ENCODE measurements at regions not wholly inside any gene's neighbourhood (a gene's known extent, or its start where the extent isn't known, plus 50 kb on each side); places are given as distances from the start of the nearest gene placed in this dataset.

DNA sequence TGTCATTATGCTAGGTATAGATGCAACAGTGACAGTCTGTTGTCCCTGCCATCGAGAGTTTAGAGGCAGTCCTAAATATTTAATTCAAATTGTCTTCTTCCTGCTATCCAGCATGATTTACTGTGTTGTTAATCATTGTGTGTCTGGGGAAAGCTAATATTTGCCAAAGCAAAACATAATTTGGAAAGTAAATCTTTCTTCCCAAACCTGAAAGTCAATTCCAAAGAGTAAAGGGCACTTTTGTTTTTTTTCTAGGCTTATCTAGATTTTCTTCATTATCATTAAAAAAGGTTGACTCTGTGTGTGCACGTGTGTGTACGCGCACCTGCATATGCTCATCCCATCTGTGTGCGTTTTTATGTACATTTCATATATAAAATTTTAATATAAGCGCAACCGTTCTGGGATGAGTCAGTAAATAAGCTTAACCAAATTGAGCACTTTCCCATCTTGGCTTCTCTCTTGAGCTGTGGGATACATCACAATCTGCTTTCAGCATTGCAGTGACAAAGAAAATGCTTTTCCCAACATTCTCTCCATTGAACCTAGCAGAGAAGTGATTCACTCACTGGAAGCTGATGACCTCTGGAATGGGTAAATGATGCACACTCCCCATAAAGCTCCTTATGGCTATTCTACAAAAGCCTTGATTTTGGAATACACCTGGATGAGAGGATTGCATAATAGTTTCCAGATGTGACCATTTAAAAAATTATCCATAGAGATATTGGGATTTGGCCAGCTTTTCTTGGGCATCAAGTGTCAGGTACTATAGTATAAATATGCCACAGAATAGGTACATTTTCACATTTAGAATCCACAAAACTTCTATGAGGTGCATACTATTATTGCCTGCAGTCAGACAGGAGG lies 488.4 kb downstream of the ADCYAP1 start:
- Histone ChIP-seq H3K36me3 (ENCODE audit: insufficient read depth, low read length) (no peaks in the 10 kb centered on the region), H3K9ac (ENCODE audit: insufficient read length) (no peak overlapping the region), H3K4me3 (no peak overlapping the region), H3K9me3 (ENCODE audit: low read depth, low read length) (no peaks in the 10 kb centered on the region), H3K27ac (no peak overlapping the region)
- no peak for DNase-seq (ENCODE audit: low read depth, low spot score)
- no peak for TF ChIP-seq POLR2AphosphoS5 (IDR thresholded peaks at IDR 0.05; ENCODE audit: borderline replicate concordance, low read depth, low read length)
- no peak for TF ChIP-seq FOXP2 (optimal IDR thresholded peaks at IDR 0.05; ENCODE audit: control extremely low read depth, extremely low read length, insufficient read depth)
- no peak for TF ChIP-seq EZH2 (IDR thresholded peaks at IDR 0.05)

DNA sequence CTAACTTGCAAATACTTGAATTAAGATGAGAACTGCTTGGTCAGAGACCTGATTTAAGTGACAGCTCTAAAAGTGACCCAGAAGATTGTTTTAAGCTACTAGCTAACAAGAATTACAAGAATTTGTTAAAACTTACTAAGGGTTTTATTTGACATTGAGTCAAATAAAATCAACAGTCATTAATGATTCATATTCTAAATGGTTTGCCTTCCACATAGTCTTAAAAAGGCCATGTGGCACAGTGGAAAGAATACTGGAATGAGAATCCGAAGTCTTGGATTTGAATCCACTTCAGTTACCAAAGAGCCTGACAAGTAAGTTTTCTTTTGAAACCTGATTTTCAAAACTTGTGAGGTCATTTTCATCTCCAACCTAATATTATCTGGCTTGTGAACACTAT lies 489.3 kb downstream of the ADCYAP1 start:
- TF ChIP-seq POLR2AphosphoS5 (IDR thresholded peaks at IDR 0.05; ENCODE audit: borderline replicate concordance, low read depth, low read length) (no peak), EZH2 (IDR thresholded peaks at IDR 0.05) (no peak), FOXP2 (optimal IDR thresholded peaks at IDR 0.05; ENCODE audit: control extremely low read depth, extremely low read length, insufficient read depth) (no peak)
- DNase-seq (ENCODE audit: low read depth, low spot score): no peak
- Histone ChIP-seq H3K27ac (no peak overlapping the region), H3K9ac (ENCODE audit: insufficient read length) (no peak overlapping the region), H3K36me3 (ENCODE audit: insufficient read depth, low read length) (no peaks in the 10 kb centered on the region), H3K9me3 (ENCODE audit: low read depth, low read length) (no peaks in the 10 kb centered on the region), H3K4me3 (no peak overlapping the region)

DNA sequence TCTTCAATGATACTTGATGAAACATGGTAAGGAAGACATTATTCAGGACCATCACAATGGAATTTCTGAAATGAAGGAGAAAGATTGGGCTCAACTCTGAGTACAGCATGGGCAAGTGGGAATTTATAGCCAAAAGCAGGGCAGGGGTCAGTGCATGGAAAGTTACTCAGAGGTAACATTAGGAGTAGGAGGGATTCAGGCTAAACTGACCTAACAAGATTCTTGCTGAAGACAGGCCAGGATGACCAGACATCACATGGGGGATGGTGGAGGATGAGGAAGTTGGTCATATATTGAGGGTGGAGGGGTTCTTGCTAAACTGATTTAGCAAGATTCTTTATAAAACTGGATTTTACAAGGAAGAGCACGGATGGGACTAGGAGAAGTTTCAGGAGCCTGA lies 489.8 kb downstream of the ADCYAP1 start:
- Histone ChIP-seq H3K4me3 (no peak overlapping the region), H3K9me3 (ENCODE audit: low read depth, low read length) (no peaks in the 10 kb centered on the region), H3K36me3 (ENCODE audit: insufficient read depth, low read length) (no peaks in the 10 kb centered on the region), H3K27ac (no peak overlapping the region), H3K9ac (ENCODE audit: insufficient read length) (no peak overlapping the region)
- TF ChIP-seq FOXP2 (optimal IDR thresholded peaks at IDR 0.05; ENCODE audit: control extremely low read depth, extremely low read length, insufficient read depth) (no peak), EZH2 (IDR thresholded peaks at IDR 0.05) (no peak), POLR2AphosphoS5 (IDR thresholded peaks at IDR 0.05; ENCODE audit: borderline replicate concordance, low read depth, low read length) (no peak)
- no peak for DNase-seq (ENCODE audit: low read depth, low spot score)

DNA sequence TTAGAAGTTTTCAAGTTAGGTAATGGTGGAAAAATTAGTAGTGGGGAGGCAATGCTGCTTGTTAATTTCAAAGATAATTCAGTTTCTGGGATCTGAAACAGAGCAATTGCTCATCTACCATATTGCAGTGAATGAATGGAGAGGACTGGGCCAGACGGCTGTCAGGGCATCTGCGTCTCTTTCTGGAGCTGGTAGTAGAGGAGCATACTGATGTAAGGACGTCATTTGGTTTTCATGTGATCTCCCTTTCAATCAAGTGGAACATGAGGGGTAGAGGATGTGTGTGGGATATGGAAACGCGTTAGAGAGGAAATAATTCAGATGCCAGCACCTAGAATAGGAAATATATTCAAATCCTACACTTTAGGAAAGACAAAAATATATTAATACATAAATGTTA lies 490.3 kb downstream of the ADCYAP1 start:
- no peak for DNase-seq (ENCODE audit: low read depth, low spot score)
- TF ChIP-seq FOXP2 (optimal IDR thresholded peaks at IDR 0.05; ENCODE audit: control extremely low read depth, extremely low read length, insufficient read depth) (no peak), POLR2AphosphoS5 (IDR thresholded peaks at IDR 0.05; ENCODE audit: borderline replicate concordance, low read depth, low read length) (no peak), EZH2 (IDR thresholded peaks at IDR 0.05) (no peak)
- Histone ChIP-seq H3K9me3 (ENCODE audit: low read depth, low read length) (no peaks in the 10 kb centered on the region), H3K36me3 (ENCODE audit: insufficient read depth, low read length) (no peaks in the 10 kb centered on the region), H3K4me3 (no peak overlapping the region), H3K9ac (ENCODE audit: insufficient read length) (no peak overlapping the region), H3K27ac (no peak overlapping the region)

DNA sequence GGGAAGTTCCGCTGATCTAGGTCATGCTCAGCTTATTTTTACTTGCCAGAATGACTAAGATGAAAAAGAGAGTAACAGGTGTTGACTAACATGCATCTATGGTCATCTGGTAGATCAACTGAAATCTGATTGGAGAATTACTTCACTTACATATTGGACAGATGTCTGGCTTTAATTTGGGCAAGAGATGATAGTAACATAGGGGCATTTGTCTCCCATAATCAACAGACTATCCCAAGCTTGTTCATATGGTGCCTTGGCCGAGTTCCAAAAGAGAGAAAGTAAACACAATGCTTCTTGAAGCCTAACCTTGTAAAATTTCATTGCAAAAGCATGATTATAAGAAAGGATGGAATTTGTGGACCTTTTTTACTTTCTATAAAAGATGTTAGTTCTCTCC lies 503.7 kb downstream of the ADCYAP1 start:
- Histone ChIP-seq H3K4me3 (no peak overlapping the region), H3K36me3 (ENCODE audit: insufficient read depth, low read length) (no peaks in the 10 kb centered on the region), H3K9ac (ENCODE audit: insufficient read length) (no peak overlapping the region), H3K27ac (no peak overlapping the region), H3K9me3 (ENCODE audit: low read depth, low read length) (no peaks in the 10 kb centered on the region)
- no peak for TF ChIP-seq FOXP2 (optimal IDR thresholded peaks at IDR 0.05; ENCODE audit: control extremely low read depth, extremely low read length, insufficient read depth)
- TF ChIP-seq EZH2 (IDR thresholded peaks at IDR 0.05): no peak
- no peak for TF ChIP-seq POLR2AphosphoS5 (IDR thresholded peaks at IDR 0.05; ENCODE audit: borderline replicate concordance, low read depth, low read length)
- no peak for DNase-seq (ENCODE audit: low read depth, low spot score)

DNA sequence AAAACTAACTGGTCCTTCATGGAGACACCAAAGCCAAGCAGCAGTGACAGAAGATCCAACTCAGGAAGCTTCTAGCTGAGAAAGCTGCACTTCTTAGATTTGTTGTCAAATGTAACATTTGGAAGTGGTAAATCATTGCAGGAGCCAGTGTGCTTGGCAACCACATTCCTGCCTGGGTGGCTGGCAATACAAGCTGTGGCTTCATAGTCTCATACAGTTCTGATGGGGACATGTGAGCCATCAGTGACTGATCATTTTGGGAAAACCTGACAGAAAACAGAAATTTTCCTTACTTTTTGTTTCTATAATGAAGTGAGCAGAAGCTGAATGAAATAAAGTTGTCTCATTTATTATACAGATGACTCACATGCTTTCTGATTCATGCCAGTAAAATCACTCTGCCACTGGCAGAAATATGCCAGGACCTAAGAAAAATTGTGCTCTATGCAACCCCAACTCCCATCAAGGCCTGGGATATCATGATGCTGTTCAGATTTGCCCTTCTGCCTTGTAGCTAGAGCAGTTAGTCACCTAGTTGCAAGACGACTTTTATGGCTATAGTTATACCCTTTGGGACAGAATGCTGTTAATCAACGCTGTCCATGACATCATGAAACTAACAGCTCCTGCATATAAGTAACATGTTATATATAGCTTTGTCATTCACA lies 508.1 kb downstream of the ADCYAP1 start:
- Histone ChIP-seq H3K9me3 (ENCODE audit: low read depth, low read length) (no peaks in the 10 kb centered on the region), H3K4me3 (no peak overlapping the region), H3K27ac (no peak overlapping the region), H3K9ac (ENCODE audit: insufficient read length) (no peak overlapping the region), H3K36me3 (ENCODE audit: insufficient read depth, low read length) (no peaks in the 10 kb centered on the region)
- DNase-seq (ENCODE audit: low read depth, low spot score): no peak
- TF ChIP-seq FOXP2 (optimal IDR thresholded peaks at IDR 0.05; ENCODE audit: control extremely low read depth, extremely low read length, insufficient read depth) (no peak), EZH2 (IDR thresholded peaks at IDR 0.05) (no peak), POLR2AphosphoS5 (IDR thresholded peaks at IDR 0.05; ENCODE audit: borderline replicate concordance, low read depth, low read length) (no peak)

DNA sequence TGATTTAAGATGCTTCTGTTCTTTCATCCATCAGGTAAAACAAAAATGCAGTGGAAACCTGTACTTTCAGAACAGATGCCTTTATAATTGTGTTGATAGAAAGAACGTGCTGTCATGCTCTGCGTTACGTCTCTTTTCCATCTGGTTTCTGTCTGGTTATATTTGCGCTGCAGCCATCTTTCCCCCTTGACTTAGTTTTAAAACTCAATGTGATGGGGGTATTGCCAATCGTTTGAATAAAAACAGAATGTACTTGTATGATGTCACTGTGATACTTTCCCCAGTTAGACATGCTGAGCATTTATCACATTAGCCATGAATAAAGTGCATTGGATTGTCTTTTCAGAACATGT lies 508.6 kb downstream of the ADCYAP1 start:
- no peak for TF ChIP-seq FOXP2 (optimal IDR thresholded peaks at IDR 0.05; ENCODE audit: control extremely low read depth, extremely low read length, insufficient read depth)
- TF ChIP-seq EZH2 (IDR thresholded peaks at IDR 0.05): no peak
- no peak for TF ChIP-seq POLR2AphosphoS5 (IDR thresholded peaks at IDR 0.05; ENCODE audit: borderline replicate concordance, low read depth, low read length)
- H3K4me3 ChIP-seq: no peak overlapping the region
- no peak for DNase-seq (ENCODE audit: low read depth, low spot score)
- H3K27ac ChIP-seq: no peak overlapping the region
- H3K36me3 ChIP-seq (ENCODE audit: insufficient read depth, low read length): no peaks in the 10 kb centered on the region
- H3K9ac ChIP-seq (ENCODE audit: insufficient read length): no peak overlapping the region
- no peaks in the 10 kb centered on the region for H3K9me3 ChIP-seq (ENCODE audit: low read depth, low read length)

DNA sequence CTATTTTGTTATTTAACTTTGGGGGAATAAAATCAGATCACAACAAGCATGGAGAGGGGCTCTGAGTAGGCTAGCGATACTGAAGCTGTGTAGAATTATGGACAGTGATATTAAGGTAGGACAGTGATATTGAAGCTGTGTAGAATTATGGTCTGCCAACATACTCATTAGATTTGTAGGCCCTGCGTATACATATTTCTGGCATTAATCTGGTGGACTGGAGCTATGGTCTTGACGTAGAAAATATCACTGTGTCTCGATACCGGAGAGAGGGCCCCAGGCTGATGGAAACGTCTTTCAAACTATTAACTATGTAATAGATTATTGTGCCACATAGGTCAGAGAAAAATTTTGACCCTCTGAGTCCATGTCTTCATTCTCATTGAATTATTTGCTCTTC lies 511.4 kb downstream of the ADCYAP1 start:
- Histone ChIP-seq H3K36me3 (ENCODE audit: insufficient read depth, low read length) (no peaks in the 10 kb centered on the region), H3K9me3 (ENCODE audit: low read depth, low read length) (no peaks in the 10 kb centered on the region), H3K27ac (no peak overlapping the region), H3K4me3 (no peak overlapping the region), H3K9ac (ENCODE audit: insufficient read length) (no peak overlapping the region)
- TF ChIP-seq EZH2 (IDR thresholded peaks at IDR 0.05): no peak
- no peak for TF ChIP-seq POLR2AphosphoS5 (IDR thresholded peaks at IDR 0.05; ENCODE audit: borderline replicate concordance, low read depth, low read length)
- TF ChIP-seq FOXP2 (optimal IDR thresholded peaks at IDR 0.05; ENCODE audit: control extremely low read depth, extremely low read length, insufficient read depth): no peak
- no peak for DNase-seq (ENCODE audit: low read depth, low spot score)
